ENCODE measurements at regions not wholly inside any gene's neighbourhood (a gene's known extent, or its start where the extent isn't known, plus 50 kb on each side); places are given as distances from the start of the nearest gene placed in this dataset.
"Not testable (repeated sequence)": the region's sequence is repeated elsewhere in the genome, so short reads cannot be mapped to it uniquely, and the experiment has no call there.

DNA sequence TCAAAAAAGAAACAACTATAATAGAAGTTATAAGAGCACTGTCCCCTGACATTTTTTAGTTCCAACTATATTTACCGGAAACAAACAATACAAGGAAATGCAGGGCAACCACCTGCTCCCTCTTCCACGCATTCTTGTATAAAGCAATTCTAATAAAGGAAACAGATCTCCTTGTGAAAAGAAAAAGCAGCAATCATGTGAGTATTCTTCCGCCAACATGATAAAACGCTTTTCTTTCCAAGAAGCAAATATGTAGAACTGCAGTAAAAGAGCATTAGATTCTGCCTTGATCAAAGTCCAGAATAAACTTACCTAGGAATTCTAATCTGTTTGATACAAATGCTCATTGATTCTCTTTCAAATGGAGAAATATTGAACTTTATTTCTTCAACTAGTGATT, 230.3 kb downstream of the CNTN3 start (continued):
- TF ChIP-seq, protein P1, sequence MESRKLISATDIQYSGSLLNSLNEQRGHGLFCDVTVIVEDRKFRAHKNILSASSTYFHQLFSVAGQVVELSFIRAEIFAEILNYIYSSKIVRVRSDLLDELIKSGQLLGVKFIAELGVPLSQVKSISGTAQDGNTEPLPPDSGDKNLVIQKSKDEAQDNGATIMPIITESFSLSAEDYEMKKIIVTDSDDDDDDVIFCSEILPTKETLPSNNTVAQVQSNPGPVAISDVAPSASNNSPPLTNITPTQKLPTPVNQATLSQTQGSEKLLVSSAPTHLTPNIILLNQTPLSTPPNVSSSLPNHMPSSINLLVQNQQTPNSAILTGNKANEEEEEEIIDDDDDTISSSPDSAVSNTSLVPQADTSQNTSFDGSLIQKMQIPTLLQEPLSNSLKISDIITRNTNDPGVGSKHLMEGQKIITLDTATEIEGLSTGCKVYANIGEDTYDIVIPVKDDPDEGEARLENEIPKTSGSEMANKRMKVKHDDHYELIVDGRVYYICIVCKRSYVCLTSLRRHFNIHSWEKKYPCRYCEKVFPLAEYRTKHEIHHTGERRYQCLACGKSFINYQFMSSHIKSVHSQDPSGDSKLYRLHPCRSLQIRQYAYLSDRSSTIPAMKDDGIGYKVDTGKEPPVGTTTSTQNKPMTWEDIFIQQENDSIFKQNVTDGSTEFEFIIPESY (IDR thresholded peaks at IDR 0.05), result no peak
- TF ChIP-seq FOXA1 (IDR thresholded peaks at IDR 0.05) (no peak), HNF4A (conservative IDR thresholded peaks at IDR 0.05) (no peak), NR2F2 (IDR thresholded peaks at IDR 0.05) (no peak), YY1 (IDR thresholded peaks at IDR 0.05) (no peak)

DNA sequence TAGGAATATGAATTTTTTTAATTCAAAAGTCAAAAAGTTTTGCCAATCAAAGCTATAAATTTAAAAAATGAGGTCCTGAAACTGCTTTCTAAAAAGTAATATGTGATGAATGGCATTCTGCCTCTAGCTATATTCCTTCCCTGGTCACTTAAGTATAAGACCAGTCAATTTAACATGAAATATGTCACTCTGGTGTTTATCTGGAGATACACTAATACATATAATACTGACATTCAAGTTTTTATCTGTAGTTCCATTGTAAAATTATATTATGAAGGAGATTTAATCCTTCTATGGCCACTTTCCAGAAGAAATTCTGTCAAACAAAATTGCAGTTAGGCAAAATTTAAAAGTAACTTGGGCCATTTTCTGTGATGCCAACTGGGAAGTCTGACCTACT, 236.8 kb downstream of the CNTN3 start:
- H3K9me3 ChIP-seq (ENCODE audit: control insufficient read depth in 4 of 4, low read length in 3 of 4), result no peaks in the 10 kb centered on the region
- no peaks in the 10 kb centered on the region for H3K36me3 ChIP-seq (ENCODE audit: control insufficient read depth in 4 of 4, insufficient read depth in 3 of 4, low read depth in 1 of 4, low read length in 3 of 4)
- TF ChIP-seq EGR1 (IDR thresholded peaks at IDR 0.05; ENCODE audit: low read depth in 2 of 2) (no peak), FOXA1 (IDR thresholded peaks at IDR 0.05) (no peak)
- H3K9ac ChIP-seq (ENCODE audit: low read depth in 1 of 2, low read length in 2 of 2), result no peak overlapping the region
- H3K27ac ChIP-seq (ENCODE audit: low read depth in 1 of 2, low read length in 2 of 2), result no peak overlapping the region
- no peaks in the 10 kb centered on the region for H3K27me3 ChIP-seq (ENCODE audit: control insufficient read depth in 4 of 4, insufficient read depth in 4 of 4, low read length in 3 of 4)
- peaks cover 0 to 3% (median 0%) of the 10 kb centered on the region in 4 donors for H3K4me1 ChIP-seq (ENCODE audit: control insufficient read depth in 4 of 4, insufficient read depth in 4 of 4, low read length in 3 of 4)
- H3K4me3 ChIP-seq (ENCODE audit: low read depth in 1 of 3, low read length in 3 of 3), result no peak overlapping the region
- DNase-seq (ENCODE audit: low spot score), result no peak

DNA sequence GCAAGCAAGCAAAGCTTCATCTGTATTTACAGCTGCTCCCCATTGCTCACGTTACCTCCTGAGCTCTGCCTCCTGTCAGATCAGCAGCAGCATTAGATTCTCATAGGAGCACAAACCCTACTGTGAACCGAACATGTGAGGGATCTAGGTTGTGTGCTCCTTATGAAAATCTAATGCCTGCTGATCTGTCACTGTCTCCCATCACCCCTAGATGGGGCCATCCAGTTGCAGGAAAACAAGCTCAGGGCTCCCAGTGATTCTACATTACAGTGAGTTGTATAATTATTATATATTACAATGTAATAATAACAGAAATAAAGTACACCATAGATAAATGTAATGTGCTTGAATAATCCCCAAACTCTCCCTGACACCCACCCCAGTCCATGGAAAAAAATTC, 238.1 kb downstream of the CNTN3 start:
- not testable (repeated sequence) for DNase-seq (ENCODE audit: low spot score)

DNA sequence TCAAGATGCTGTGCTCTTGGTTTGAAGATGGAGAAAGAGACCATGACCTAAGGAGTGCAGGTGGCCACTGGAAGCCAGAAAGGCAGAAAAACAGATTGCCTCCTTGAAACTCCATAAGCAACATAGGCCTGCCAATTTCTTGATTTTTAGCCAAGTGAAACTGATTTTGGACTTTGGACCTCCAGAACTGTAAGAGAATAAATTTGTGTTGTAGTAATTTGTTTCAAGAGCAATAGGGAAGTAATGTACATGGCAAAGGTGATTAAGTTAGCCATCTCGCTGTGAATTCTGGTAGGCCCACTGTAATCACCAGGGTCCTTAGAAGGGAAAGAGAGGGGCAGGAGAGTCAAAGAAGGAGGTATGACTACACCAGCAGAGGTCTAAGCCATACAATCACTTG, 238.8 kb downstream of the CNTN3 start:
- peaks cover 0 to 4% (median 3%) of the 10 kb centered on the region in 4 donors for H3K4me1 ChIP-seq (ENCODE audit: control insufficient read depth in 4 of 4, insufficient read depth in 4 of 4, low read length in 3 of 4)
- DNase-seq (ENCODE audit: low spot score), result no peak
- TF ChIP-seq, protein P2, sequence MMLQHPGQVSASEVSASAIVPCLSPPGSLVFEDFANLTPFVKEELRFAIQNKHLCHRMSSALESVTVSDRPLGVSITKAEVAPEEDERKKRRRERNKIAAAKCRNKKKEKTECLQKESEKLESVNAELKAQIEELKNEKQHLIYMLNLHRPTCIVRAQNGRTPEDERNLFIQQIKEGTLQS (IDR thresholded peaks at IDR 0.05), result no peak
- no peak for TF ChIP-seq RXRA (IDR thresholded peaks at IDR 0.05)
- TF ChIP-seq TAF1 (conservative IDR thresholded peaks at IDR 0.05), result no peak
- TF ChIP-seq FOXA2 (IDR thresholded peaks at IDR 0.05), result no peak
- TF ChIP-seq FOXA1 (IDR thresholded peaks at IDR 0.05), result no peak
- no peak for TF ChIP-seq EGR1 (IDR thresholded peaks at IDR 0.05; ENCODE audit: low read depth in 2 of 2)
- no peak for TF ChIP-seq SP1 (IDR thresholded peaks at IDR 0.05)
- TF ChIP-seq RAD21 (IDR thresholded peaks at IDR 0.05), result no peak
- no peak for TF ChIP-seq HNF4G (IDR thresholded peaks at IDR 0.05)
- TF ChIP-seq, protein P3, sequence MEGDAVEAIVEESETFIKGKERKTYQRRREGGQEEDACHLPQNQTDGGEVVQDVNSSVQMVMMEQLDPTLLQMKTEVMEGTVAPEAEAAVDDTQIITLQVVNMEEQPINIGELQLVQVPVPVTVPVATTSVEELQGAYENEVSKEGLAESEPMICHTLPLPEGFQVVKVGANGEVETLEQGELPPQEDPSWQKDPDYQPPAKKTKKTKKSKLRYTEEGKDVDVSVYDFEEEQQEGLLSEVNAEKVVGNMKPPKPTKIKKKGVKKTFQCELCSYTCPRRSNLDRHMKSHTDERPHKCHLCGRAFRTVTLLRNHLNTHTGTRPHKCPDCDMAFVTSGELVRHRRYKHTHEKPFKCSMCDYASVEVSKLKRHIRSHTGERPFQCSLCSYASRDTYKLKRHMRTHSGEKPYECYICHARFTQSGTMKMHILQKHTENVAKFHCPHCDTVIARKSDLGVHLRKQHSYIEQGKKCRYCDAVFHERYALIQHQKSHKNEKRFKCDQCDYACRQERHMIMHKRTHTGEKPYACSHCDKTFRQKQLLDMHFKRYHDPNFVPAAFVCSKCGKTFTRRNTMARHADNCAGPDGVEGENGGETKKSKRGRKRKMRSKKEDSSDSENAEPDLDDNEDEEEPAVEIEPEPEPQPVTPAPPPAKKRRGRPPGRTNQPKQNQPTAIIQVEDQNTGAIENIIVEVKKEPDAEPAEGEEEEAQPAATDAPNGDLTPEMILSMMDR (IDR thresholded peaks at IDR 0.05; ENCODE audit: low read depth, low read length, missing input control), result no peak
- no peak for TF ChIP-seq NR2F2 (IDR thresholded peaks at IDR 0.05)
- TF ChIP-seq YY1 (IDR thresholded peaks at IDR 0.05), result no peak
- no peak for TF ChIP-seq GABPA (IDR thresholded peaks at IDR 0.05 in 1 of 2, conservative IDR thresholded peaks at IDR 0.05 in 1 of 2)
- no peak for TF ChIP-seq JUND (IDR thresholded peaks at IDR 0.05)
- no peak for TF ChIP-seq HNF4A (conservative IDR thresholded peaks at IDR 0.05)

More for the DNA sequence above, 238.1 kb downstream of the CNTN3 start:
- H3K9ac ChIP-seq (ENCODE audit: low read depth in 1 of 2, low read length in 2 of 2); H3K27ac ChIP-seq (ENCODE audit: low read depth in 1 of 2, low read length in 2 of 2); H3K4me1 ChIP-seq (ENCODE audit: control insufficient read depth in 4 of 4, insufficient read depth in 4 of 4, low read length in 3 of 4); H3K36me3 ChIP-seq (ENCODE audit: control insufficient read depth in 4 of 4, insufficient read depth in 3 of 4, low read depth in 1 of 4, low read length in 3 of 4); H3K4me3 ChIP-seq (ENCODE audit: low read depth in 1 of 3, low read length in 3 of 3); H3K9me3 ChIP-seq (ENCODE audit: control insufficient read depth in 4 of 4, low read length in 3 of 4); H3K27me3 ChIP-seq (ENCODE audit: control insufficient read depth in 4 of 4, insufficient read depth in 4 of 4, low read length in 3 of 4): not testable (repeated sequence)
- TF ChIP-seq, protein P3 (IDR thresholded peaks at IDR 0.05; ENCODE audit: low read depth, low read length, missing input control), result peak; percentile 22
- TF ChIP-seq RAD21 (IDR thresholded peaks at IDR 0.05), result peak; percentile 70 to 71
- 95% methylated on average over 2 of the region's 2 CpGs for WGBS

More for the DNA sequence above, 238.8 kb downstream of the CNTN3 start:
- no peaks in the 10 kb centered on the region for H3K36me3 ChIP-seq (ENCODE audit: control insufficient read depth in 4 of 4, insufficient read depth in 3 of 4, low read depth in 1 of 4, low read length in 3 of 4)
- H3K4me3 ChIP-seq (ENCODE audit: low read depth in 1 of 3, low read length in 3 of 3), result no peak overlapping the region
- no peaks in the 10 kb centered on the region for H3K9me3 ChIP-seq (ENCODE audit: control insufficient read depth in 4 of 4, low read length in 3 of 4)
- H3K9ac ChIP-seq (ENCODE audit: low read depth in 1 of 2, low read length in 2 of 2), result no peak overlapping the region
- H3K27me3 ChIP-seq (ENCODE audit: control insufficient read depth in 4 of 4, insufficient read depth in 4 of 4, low read length in 3 of 4), result no peaks in the 10 kb centered on the region
- 91% methylated on average over 1 of the region's 1 CpG for WGBS
- H3K27ac ChIP-seq (ENCODE audit: low read depth in 1 of 2, low read length in 2 of 2), result no peak overlapping the region
